ENCODE measurements at regions not wholly inside any gene's neighbourhood (a gene's known extent, or its start where the extent isn't known, plus 50 kb on each side); places are given as distances from the start of the nearest gene placed in this dataset.
"Not testable (repeated sequence)": the region's sequence is repeated elsewhere in the genome, so short reads cannot be mapped to it uniquely, and the experiment has no call there.

- DNase-seq: no peak
These were observed 69.7 kb downstream of the CMAS start for GRCh38 chr12:22115711-22116110.

DNA sequence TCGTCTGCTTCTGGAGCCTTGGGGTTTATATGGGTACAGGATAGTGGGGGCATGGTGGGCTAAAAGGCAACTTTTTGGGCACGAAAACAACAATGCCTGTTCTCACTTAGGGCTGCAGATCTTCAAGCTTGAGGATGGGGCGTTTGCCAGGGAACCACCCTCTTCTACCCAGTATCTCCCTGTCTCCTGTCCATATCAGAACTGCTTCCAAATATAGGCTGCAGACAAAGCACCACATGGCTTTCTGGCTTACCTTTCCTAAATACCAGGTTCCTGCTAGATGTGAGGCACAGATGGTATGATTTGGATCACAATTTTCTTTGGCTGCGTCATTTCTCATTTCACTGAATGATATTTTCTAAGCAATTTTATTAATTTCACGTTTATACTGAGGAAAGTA lies 70.4 kb downstream of the CMAS start:
- DNase-seq: no peak

DNA sequence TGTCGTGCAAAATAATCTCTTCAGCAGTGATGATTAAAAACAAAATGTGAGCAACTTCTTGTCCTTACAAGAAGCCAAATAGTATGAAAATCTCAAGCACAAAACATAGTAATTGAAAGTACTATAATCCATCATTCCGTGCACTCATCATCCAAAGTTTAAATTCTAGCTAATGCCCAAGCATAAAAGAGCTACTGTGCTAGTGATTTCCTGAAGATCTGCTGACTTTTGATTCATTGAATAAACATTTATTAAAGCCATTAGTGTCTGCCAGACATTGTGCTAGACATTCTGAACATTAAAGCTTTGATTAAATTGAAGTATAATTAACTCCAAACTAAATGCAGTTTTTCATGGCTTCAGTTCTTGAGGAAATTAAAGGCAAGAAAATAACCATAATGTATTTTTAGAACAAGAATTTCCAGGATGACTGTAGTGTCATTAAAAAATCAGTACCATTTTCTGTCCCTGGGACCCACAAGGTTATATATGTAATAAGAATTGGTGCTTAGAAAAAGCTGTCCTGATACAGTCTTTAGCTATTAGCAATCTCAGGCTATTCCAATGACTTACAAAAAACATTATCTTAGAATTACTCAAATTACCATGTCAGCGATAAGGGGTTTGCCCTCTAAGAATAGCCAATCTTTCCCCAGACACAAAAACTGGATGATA lies 71.7 kb downstream of the CMAS start:
- DNase-seq: no peak

DNA sequence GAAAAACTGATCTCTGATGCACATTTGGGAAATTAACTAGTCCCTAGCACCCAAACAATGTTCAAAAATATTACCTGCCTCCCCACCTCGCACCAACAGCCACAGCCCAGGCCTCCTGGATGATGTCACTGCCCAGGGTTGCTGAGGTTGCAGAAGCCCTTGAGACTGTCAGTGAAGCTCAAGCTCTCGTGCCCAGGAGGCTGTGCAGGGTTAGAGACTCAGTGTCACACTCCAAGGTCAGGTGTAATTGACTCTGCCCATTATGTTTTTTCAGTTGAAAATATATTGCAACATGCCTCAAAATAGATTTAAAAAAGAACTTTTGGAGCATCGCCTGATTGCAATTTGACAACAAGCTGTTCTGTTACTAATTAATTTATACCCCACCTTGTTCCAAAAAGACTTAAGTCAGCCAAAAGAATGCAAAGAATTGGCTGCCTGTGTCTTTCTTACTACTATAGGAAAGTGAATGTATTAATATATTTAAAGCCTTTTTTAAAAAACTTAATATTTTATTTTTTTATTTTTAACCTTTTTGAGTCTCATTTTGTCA lies 72.3 kb downstream of the CMAS start:
- no peak for DNase-seq

DNA sequence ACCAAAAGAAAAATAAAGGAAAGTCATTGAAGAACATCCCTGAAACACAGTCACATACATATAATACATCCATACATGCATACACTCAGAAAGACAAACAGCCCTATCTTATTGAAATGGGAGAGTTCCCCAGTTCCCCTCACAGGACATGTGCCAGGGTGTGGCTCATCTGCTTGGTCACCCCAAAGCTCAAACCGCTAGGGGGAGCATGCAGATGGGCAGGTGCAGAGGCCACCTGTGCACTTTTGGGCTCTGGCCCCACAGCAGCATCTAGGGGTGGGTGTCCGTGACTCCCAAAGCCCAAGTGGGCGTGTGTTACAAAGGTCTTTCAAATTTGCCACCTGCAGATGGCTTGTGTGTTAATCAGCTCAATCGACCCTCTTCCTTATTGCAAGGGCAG lies 75.2 kb downstream of the CMAS start:
- peak; percentile 38 for DNase-seq

DNA sequence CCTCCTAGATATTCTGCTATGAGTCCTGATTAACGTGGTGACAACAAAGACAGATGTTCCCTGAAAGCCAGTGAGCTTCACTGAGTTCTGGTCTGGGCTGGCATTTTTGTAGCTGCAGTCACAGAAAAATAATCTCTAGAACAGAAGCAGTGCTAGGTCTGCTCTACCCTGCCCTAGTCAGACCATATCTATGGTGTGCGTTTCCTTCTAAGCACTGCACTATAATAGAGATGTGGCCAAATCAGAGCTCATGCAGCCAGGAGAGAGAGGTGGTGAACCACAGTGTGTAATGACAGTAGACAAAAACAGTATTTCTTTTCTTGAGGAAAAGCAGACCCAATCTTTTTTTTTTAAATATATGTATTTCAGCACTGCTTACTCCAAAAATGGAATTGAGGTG lies 76.3 kb downstream of the CMAS start:
- no peak for DNase-seq

- no peak for DNase-seq
These were observed 79.0 kb downstream of the CMAS start for GRCh38 chr12:22124987-22125386.

DNA sequence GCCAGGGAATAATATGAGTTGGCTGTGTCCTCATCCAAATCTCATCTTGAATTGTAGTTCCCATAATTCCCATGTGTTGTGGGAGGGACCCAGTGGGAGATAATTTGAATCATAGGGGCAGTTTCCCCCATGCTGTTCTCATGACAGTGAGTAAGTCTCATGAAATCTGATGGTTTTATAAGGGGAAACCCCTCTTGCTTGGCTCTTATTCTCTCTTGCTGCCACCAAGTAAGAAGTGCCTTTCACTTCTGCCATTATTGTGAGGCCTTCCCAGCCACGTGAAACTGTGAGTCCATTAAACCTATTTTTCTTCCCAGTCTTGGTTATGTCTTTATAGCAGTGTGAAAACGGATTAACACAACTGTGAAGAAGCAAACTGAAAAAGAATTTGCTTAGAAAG lies 80.1 kb downstream of the CMAS start:
- DNase-seq: not testable (repeated sequence)

DNA sequence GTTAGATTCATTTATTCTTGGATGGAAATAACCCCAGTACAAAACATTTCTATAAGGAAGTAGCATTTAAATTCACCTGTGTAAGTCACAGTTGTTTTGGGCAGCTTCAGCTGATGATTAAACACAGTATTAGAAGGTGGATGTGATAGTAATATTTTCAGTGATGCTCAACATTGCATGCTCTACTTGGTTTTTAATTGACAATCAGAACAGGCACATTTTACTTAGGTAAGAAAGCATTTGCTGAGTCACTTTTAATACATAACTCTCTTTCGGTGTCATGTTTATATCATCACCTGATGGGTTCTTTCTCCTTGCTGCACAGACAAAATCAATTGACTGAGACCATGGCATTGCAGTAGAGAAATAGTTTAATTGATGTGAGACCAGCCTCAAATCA lies 80.7 kb downstream of the CMAS start:
- DNase-seq: no peak

- DNase-seq: no peak
These were observed 84.7 kb downstream of the CMAS start for GRCh38 chr12:22130671-22131070.

DNA sequence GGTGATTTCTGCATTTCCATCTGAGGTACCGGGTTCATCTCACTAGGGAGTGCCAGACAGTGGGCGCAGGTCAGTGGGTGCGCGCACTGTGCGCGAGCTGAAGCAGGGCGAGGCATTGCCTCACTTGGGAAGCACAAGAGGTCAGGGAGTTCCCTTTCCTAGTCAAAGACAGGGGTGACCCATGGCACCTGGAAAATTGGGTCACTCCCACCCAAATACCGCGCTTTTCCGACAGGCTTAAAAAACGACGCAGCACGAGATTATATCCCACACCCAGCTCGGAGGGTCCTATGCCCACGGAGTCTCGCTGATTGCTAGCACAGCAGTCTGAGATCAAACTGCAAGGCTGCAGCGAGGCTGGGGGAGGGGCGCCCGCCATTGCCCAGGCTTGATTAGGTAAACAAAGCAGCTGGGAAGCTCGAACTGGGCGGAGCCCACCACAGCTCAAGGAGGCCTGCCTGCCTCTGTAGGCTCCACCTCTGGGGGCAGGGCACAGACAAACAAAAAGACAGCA lies 90.6 kb downstream of the CMAS start:
- not testable (repeated sequence) for DNase-seq
